GM21825 (cell line): ENCODE measurements at regions not wholly inside any gene's neighbourhood (a gene's known extent, or its start where the extent isn't known, plus 50 kb on each side); places are given as distances from the start of the nearest gene placed in this dataset.
"Not testable (repeated sequence)": the region's sequence is repeated elsewhere in the genome, so short reads cannot be mapped to it uniquely, and the experiment has no call there.

Experiments
- ATAC-seq: cut with Tn5 transposase; IDR thresholded peaks from one replicate; pipeline ENCODE4 v1.9.1; 2021; ENCODE audit warnings: mild to moderate bottlenecking, moderate library complexity; ENCODE audit not compliant: unreplicated experiment

GRCh38 chr4:72786401-72786990, 217.5 kb upstream of the ADAMTS3 start:
- ATAC-seq: no peak

- ATAC-seq: no peak
These were observed 210.2 kb upstream of the ADAMTS3 start for GRCh38 chr4:72779241-72779640.

DNA sequence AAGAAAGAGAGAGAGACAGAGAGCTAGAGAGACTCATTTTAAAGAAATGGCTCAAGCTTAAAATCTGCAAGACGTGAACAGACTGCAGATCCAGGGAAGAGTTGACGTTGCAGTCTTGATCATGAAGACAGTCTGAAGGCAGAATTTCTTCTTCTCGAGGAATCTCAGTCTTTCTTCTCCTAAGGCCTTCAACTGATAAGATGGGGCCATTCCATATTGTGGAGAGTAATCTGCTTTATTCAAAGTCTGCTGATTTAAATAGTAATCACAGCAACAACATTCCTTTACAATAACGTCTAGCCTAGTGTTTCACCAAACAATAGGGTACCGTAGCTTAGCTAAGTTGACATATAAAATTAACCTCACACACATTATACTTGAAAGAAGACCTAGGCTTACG, 208.4 kb upstream of the ADAMTS3 start:
- no peak for ATAC-seq

GRCh38 chr4:72770708-72771107, 201.7 kb upstream of the ADAMTS3 start:
- no peak for ATAC-seq

- no peak for ATAC-seq
These were observed 199.3 kb upstream of the ADAMTS3 start for GRCh38 chr4:72768364-72768763.

GRCh38 chr4:72767618-72768302, 198.7 kb upstream of the ADAMTS3 start:
- no peak for ATAC-seq

DNA sequence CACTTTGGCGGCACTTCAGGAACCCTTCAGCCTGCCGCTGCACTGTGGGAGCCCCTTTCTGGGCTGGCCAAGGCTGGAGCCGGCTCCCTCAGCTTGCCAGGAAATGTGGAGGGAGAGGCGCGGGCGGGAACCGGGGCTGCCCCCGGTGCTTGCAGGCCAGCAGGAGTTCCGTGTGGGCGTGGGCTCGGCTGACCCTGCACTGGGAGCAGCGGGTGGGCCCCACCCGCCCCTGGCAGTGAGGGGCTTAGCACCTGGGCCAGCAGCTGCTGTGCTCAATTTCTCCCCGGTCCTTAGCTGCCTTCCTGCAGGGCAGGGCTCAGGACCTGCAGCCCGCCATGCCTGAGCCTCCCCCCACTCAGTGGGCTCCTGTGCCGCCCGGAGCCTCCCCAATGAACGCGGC, 196.8 kb upstream of the ADAMTS3 start:
- ATAC-seq: not testable (repeated sequence)

GRCh38 chr4:72761368-72762038, 192.5 kb upstream of the ADAMTS3 start:
- no peak for ATAC-seq

GRCh38 chr4:72753414-72753813, 184.4 kb upstream of the ADAMTS3 start:
- ATAC-seq: not testable (repeated sequence)

DNA sequence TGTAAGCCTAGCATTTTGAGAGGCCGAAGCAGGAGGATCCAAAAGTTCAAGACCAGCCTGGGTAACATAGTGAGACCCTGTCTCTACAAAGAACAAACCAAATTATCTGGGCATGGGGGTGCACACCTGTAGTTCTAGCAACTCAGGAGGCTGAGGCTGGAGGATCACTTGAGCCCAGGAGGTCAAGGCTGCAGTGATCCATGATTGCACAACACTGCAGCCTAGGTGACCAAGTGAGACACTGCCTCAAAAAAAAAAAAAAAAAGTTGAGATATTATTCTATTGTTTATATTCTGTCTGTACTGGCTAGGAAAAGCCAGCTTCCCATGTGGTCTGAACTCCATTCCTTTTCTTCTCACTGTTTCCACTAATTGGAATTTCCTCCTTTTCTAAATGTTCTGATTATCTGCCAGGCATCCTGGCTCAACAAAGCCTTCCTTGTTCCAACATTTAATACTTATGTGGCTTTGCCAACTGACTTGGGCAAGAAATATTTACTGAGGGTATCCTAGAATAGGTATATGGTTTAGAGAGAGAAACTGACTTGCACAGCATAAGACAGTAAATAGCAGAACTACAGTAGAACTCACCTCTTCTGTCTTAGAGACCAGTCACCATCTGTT, 175.2 kb upstream of the ADAMTS3 start:
- ATAC-seq: no peak

GRCh38 chr4:72743078-72743477, 174.1 kb upstream of the ADAMTS3 start:
- ATAC-seq: no peak

GRCh38 chr4:72715299-72715698, 146.3 kb upstream of the ADAMTS3 start:
- no peak for ATAC-seq

GRCh38 chr4:72714482-72715279, 145.7 kb upstream of the ADAMTS3 start:
- ATAC-seq: no peak

GRCh38 chr4:72712997-72713396, 144.0 kb upstream of the ADAMTS3 start:
- no peak for ATAC-seq

GRCh38 chr4:72709475-72709874, 140.5 kb upstream of the ADAMTS3 start:
- ATAC-seq: no peak

GRCh38 chr4:72706684-72707083, 137.7 kb upstream of the ADAMTS3 start:
- no peak for ATAC-seq

GRCh38 chr4:72704925-72705640, 136.1 kb upstream of the ADAMTS3 start:
- not testable (repeated sequence) for ATAC-seq

DNA sequence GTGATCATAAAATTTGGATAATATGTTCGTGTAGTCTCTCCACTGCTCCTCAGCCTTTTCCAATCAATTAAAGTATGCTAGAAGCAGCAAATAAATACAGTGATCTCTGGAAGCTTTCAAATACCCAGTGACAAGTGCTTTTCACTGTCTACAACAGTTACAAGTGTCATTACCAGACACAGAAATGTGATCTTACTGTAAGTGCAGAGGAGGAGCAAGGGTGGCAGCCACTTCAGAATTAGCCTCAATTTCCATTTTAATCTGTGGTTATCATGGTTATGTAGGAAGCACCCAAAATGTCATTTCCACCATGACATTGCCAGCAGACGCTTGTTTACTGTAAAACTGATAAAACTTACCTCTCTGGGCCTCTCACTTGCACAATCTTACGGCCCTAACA, 133.9 kb upstream of the ADAMTS3 start:
- no peak for ATAC-seq

DNA sequence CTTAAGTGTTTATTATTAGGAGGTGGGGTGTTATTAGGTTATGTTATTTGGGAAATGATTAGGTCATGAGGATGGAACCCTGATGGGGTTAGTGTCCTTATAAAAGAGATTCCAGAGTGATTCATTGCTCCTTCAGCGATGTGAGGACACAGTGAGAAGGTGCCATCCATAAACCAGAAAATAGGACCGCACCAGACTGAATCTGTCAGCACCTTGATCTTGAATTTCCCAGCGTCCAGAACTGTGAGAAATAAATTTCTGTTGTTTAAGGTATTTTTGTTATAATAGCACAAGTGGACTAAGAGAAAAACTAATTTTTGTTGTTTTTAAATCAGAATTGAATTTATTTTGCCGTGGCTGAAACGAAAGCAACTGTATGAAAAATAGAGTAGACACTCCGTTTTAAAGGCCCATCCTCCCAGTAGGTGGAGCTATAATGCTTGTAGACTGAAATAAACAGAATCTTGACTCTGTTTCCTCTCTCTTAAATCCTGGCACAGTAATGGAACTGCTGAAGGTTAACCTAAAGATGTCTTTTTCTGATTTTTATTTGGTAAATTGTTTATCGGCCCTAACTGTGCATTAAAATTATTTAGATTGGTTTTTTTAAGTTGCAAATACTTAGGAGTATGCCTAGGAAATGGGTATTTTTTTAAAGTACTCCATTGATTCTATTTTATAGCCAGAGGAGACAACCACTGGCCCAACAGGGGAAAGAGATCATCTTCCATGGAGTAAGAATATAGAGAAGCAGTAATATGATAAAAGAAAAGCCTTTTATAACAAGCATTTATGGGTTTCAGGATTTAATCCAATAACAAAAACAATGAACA, 133.2 kb upstream of the ADAMTS3 start:
- peak; percentile 60 for ATAC-seq
